ENCODE measurements at regions not wholly inside any gene's neighbourhood (a gene's known extent, or its start where the extent isn't known, plus 50 kb on each side); places are given as distances from the start of the nearest gene placed in this dataset.

GRCh38 chr1:169003864-169004516 is 102.5 kb upstream of the ATP1B1 start:
- no peak for TF ChIP-seq CTCF (conservative IDR thresholded peaks at IDR 0.05; ENCODE audit: low read length)
- TF ChIP-seq EZH2phosphoT487 (IDR thresholded peaks at IDR 0.05; ENCODE audit: borderline replicate concordance, low read depth, low read length) = no peak
